Neural crest cell (in vitro differentiated cells): ENCODE measurements at regions not wholly inside any gene's neighbourhood (a gene's known extent, or its start where the extent isn't known, plus 50 kb on each side); places are given as distances from the start of the nearest gene placed in this dataset.

Experiments
- DNase-seq: peaks from one replicate; pipeline ENCODE4 v3.0.0; 2021; ENCODE audit warnings: low read depth, mixed read lengths, low spot score
- H3K27ac Mint-ChIP-seq: one replicate; pipeline ENCODE4 v1.8.0; 2021; ENCODE audit warnings: mild to moderate bottlenecking, mixed read lengths; ENCODE audit not compliant: unreplicated experiment
- H3K27me3 Mint-ChIP-seq: 2 replicates; pipeline ENCODE4 v1.8.0; 2021; ENCODE audit warnings: low read depth, mild to moderate bottlenecking, mixed read lengths
- H3K36me3 Mint-ChIP-seq: 2 replicates; pipeline ENCODE4 v1.8.0; 2021; ENCODE audit warnings: low read depth, mild to moderate bottlenecking, mixed read lengths
- H3K4me1 Mint-ChIP-seq: 2 replicates; pipeline ENCODE4 v1.8.0; 2021; ENCODE audit warnings: mixed read lengths
- H3K4me3 Mint-ChIP-seq: one replicate; pipeline ENCODE4 v1.8.0; 2021; ENCODE audit warnings: mild to moderate bottlenecking, mixed read lengths
- H3K9me3 Mint-ChIP-seq: 2 replicates; pipeline ENCODE4 v1.8.0; 2021; ENCODE audit warnings: mixed read lengths
- CTCF ChIP-seq: fragments of 200-600 bp; sonication (generic); conservative IDR thresholded peaks from 2 replicates; pipeline ENCODE4 v1.5.0; 2021; ENCODE audit warnings: antibody characterized with exemption, mild to moderate bottlenecking

GRCh38 chr6:90790696-90791095, 203.8 kb upstream of the MAP3K7 start:
- TF ChIP-seq CTCF, result no peak
- H3K27me3 Mint-ChIP-seq, result no peaks in the 10 kb centered on the region
- H3K4me3 Mint-ChIP-seq, result no peak overlapping the region
- no peak for DNase-seq
- no peaks in the 10 kb centered on the region for H3K9me3 Mint-ChIP-seq
- H3K27ac Mint-ChIP-seq, result no peak overlapping the region
- no peaks in the 10 kb centered on the region for H3K36me3 Mint-ChIP-seq
- no peaks in the 10 kb centered on the region for H3K4me1 Mint-ChIP-seq

GRCh38 chr6:90790058-90790457, 203.2 kb upstream of the MAP3K7 start:
- H3K4me1 Mint-ChIP-seq, result no peaks in the 10 kb centered on the region
- H3K27ac Mint-ChIP-seq, result no peak overlapping the region
- H3K4me3 Mint-ChIP-seq, result no peak overlapping the region
- H3K9me3 Mint-ChIP-seq, result no peaks in the 10 kb centered on the region
- H3K27me3 Mint-ChIP-seq, result no peaks in the 10 kb centered on the region
- no peak for TF ChIP-seq CTCF
- no peaks in the 10 kb centered on the region for H3K36me3 Mint-ChIP-seq
- DNase-seq, result no peak

GRCh38 chr6:90788781-90789180, 201.9 kb upstream of the MAP3K7 start:
- no peaks in the 10 kb centered on the region for H3K27me3 Mint-ChIP-seq
- H3K4me1 Mint-ChIP-seq, result no peaks in the 10 kb centered on the region
- no peaks in the 10 kb centered on the region for H3K36me3 Mint-ChIP-seq
- TF ChIP-seq CTCF, result no peak
- DNase-seq, result no peak
- no peak overlapping the region for H3K27ac Mint-ChIP-seq
- no peak overlapping the region for H3K4me3 Mint-ChIP-seq
- no peaks in the 10 kb centered on the region for H3K9me3 Mint-ChIP-seq

- no peak for TF ChIP-seq CTCF
- no peaks in the 10 kb centered on the region for H3K36me3 Mint-ChIP-seq
- no peak overlapping the region for H3K27ac Mint-ChIP-seq
- H3K4me3 Mint-ChIP-seq, result no peak overlapping the region
- H3K9me3 Mint-ChIP-seq, result no peaks in the 10 kb centered on the region
- H3K4me1 Mint-ChIP-seq, result no peaks in the 10 kb centered on the region
- no peak for DNase-seq
- H3K27me3 Mint-ChIP-seq, result no peaks in the 10 kb centered on the region
These were observed 200.6 kb upstream of the MAP3K7 start for GRCh38 chr6:90787446-90787845.

GRCh38 chr6:90780778-90781177, 193.9 kb upstream of the MAP3K7 start:
- TF ChIP-seq CTCF, result no peak

GRCh38 chr6:90780141-90780540, 193.3 kb upstream of the MAP3K7 start:
- no peak for TF ChIP-seq CTCF
- Mint-ChIP-seq H3K27me3 (no peaks in the 10 kb centered on the region), H3K4me3 (no peak overlapping the region), H3K36me3 (no peaks in the 10 kb centered on the region), H3K9me3 (peaks cover 3% of the 10 kb centered on the region), H3K27ac (no peak overlapping the region), H3K4me1 (no peaks in the 10 kb centered on the region)
- DNase-seq, result no peak

More at GRCh38 chr6:90780778-90781177, 193.9 kb upstream of the MAP3K7 start:
- DNase-seq, result no peak
- Mint-ChIP-seq H3K4me1 (no peaks in the 10 kb centered on the region), H3K27me3 (no peaks in the 10 kb centered on the region), H3K27ac (no peak overlapping the region), H3K36me3 (no peaks in the 10 kb centered on the region), H3K9me3 (peaks cover 3% of the 10 kb centered on the region), H3K4me3 (no peak overlapping the region)
